ENCODE measurements at regions not wholly inside any gene's neighbourhood (a gene's known extent, or its start where the extent isn't known, plus 50 kb on each side); places are given as distances from the start of the nearest gene placed in this dataset.

- DNase-seq (no peak), ATAC-seq (replicated peaks in 1 of 4) (no peak)
- ChIA-PET CTCF (no interaction called here), POLR2A (no interaction called here)
- H3K27ac ChIP-seq (ENCODE audit: low read length) = no peak overlapping the region
- H3K9me3 ChIP-seq = no peaks in the 10 kb centered on the region
- no peaks in the 10 kb centered on the region for H3K4me1 ChIP-seq (ENCODE audit: control insufficient read depth in 1 of 2, extremely low read depth in 1 of 2, insufficient read depth in 2 of 2, low read length in 2 of 2)
- Mint-ChIP-seq H3K27me3 (peaks cover 0 to 9% of the 10 kb centered on the region in 2 donors), H3K27ac (no peak overlapping the region), H3K4me3 (no peak overlapping the region), H3K4me1 (no peaks in the 10 kb centered on the region), H3K9me3 (peaks cover 0 to 4% (median 0%) of the 10 kb centered on the region in 3 donors), H3K36me3 (no peaks in the 10 kb centered on the region)
- no peaks in the 10 kb centered on the region for H3K27me3 ChIP-seq (replicated peaks in 1 of 2; ENCODE audit: control insufficient read depth in 2 of 2, extremely low read depth in 1 of 2, insufficient read depth in 2 of 2, low read length in 1 of 2)
- no peak overlapping the region for H3K4me3 ChIP-seq (ENCODE audit: control insufficient read depth in 1 of 2, extremely low read depth in 1 of 2, low read length in 1 of 2)
- H3K36me3 ChIP-seq (ENCODE audit: control insufficient read depth in 2 of 2, extremely low read depth in 1 of 2, insufficient read depth in 1 of 2, low read length in 1 of 2) = no peaks in the 10 kb centered on the region
- no CpG with 5 or more reads among the region's 5 CpGs for WGBS (ENCODE audit: insufficient coverage)
Observed at GRCh38 chrX:140343226-140343868, 161.5 kb downstream of the SOX3 start.

- H3K9me3 ChIP-seq = no peaks in the 10 kb centered on the region
- Mint-ChIP-seq H3K4me3 (no peak overlapping the region), H3K9me3 (no peaks in the 10 kb centered on the region), H3K27me3 (peaks cover 0 to under 1% of the 10 kb centered on the region in 2 donors), H3K36me3 (no peaks in the 10 kb centered on the region), H3K27ac (no peak overlapping the region), H3K4me1 (no peaks in the 10 kb centered on the region)
- H3K27me3 ChIP-seq (replicated peaks in 1 of 2; ENCODE audit: control insufficient read depth in 2 of 2, extremely low read depth in 1 of 2, insufficient read depth in 2 of 2, low read length in 1 of 2) = no peaks in the 10 kb centered on the region
- no peaks in the 10 kb centered on the region for H3K4me1 ChIP-seq (ENCODE audit: control insufficient read depth in 1 of 2, extremely low read depth in 1 of 2, insufficient read depth in 2 of 2, low read length in 2 of 2)
- CTCF ChIA-PET = no interaction called here
- H3K27ac ChIP-seq (ENCODE audit: low read length) = no peak overlapping the region
- H3K36me3 ChIP-seq (ENCODE audit: control insufficient read depth in 2 of 2, extremely low read depth in 1 of 2, insufficient read depth in 1 of 2, low read length in 1 of 2) = no peaks in the 10 kb centered on the region
- WGBS (ENCODE audit: insufficient coverage) = 29% methylated on average over 1 of the region's 1 CpG
- DNase-seq = no peak
- H3K4me3 ChIP-seq (ENCODE audit: control insufficient read depth in 1 of 2, extremely low read depth in 1 of 2, low read length in 1 of 2) = no peak overlapping the region
- no peak for ATAC-seq (replicated peaks in 1 of 4)
- POLR2A ChIA-PET = no interaction called here
Observed at GRCh38 chrX:140342410-140342809, 162.5 kb downstream of the SOX3 start.

- ChIA-PET POLR2A (interaction anchor here in 1 of 2 donors (0.5 kb wide), 1 partner anchor 49 kb away, joined by 4 read pairs; no protein-coding TSS in a partner anchor), CTCF (no interaction called here)
- Histone ChIP-seq H3K27ac (ENCODE audit: low read length) (no peak overlapping the region), H3K9me3 (no peaks in the 10 kb centered on the region), H3K4me3 (ENCODE audit: control insufficient read depth in 1 of 2, extremely low read depth in 1 of 2, low read length in 1 of 2) (no peak overlapping the region), H3K4me1 (ENCODE audit: control insufficient read depth in 1 of 2, extremely low read depth in 1 of 2, insufficient read depth in 2 of 2, low read length in 2 of 2) (no peaks in the 10 kb centered on the region), H3K27me3 (replicated peaks in 1 of 2; ENCODE audit: control insufficient read depth in 2 of 2, extremely low read depth in 1 of 2, insufficient read depth in 2 of 2, low read length in 1 of 2) (no peaks in the 10 kb centered on the region), H3K36me3 (ENCODE audit: control insufficient read depth in 2 of 2, extremely low read depth in 1 of 2, insufficient read depth in 1 of 2, low read length in 1 of 2) (no peaks in the 10 kb centered on the region)
- Mint-ChIP-seq H3K27ac (no peak overlapping the region), H3K36me3 (no peaks in the 10 kb centered on the region), H3K27me3 (peaks cover 0 to 12% of the 10 kb centered on the region in 2 donors), H3K4me1 (no peaks in the 10 kb centered on the region), H3K4me3 (no peak overlapping the region), H3K9me3 (peaks cover 0 to 4% (median 0%) of the 10 kb centered on the region in 3 donors)
- DNase-seq (no peak), ATAC-seq (replicated peaks in 1 of 4) (no peak)
- no CpG with 5 or more reads among the region's 1 CpG for WGBS (ENCODE audit: insufficient coverage)
Observed at GRCh38 chrX:140337263-140337662, 167.6 kb downstream of the SOX3 start.

GRCh38 chrX:140318296-140318695 lies 186.6 kb downstream of the SOX3 start:
- no peaks in the 10 kb centered on the region for H3K9me3 ChIP-seq
- ATAC-seq (replicated peaks in 1 of 4) (no peak), DNase-seq (no peak)
- H3K27me3 ChIP-seq (replicated peaks in 1 of 2; ENCODE audit: control insufficient read depth in 2 of 2, extremely low read depth in 1 of 2, insufficient read depth in 2 of 2, low read length in 1 of 2) = no peaks in the 10 kb centered on the region
- H3K27ac ChIP-seq (ENCODE audit: low read length) = no peak overlapping the region
- CTCF ChIA-PET = no interaction called here
- Mint-ChIP-seq H3K4me3 (no peak overlapping the region), H3K9me3 (peaks cover 0 to 3% (median 0%) of the 10 kb centered on the region in 3 donors), H3K36me3 (no peaks in the 10 kb centered on the region), H3K27me3 (no peaks in the 10 kb centered on the region), H3K4me1 (no peaks in the 10 kb centered on the region), H3K27ac (no peak overlapping the region)
- H3K4me3 ChIP-seq (ENCODE audit: control insufficient read depth in 1 of 2, extremely low read depth in 1 of 2, low read length in 1 of 2) = no peak overlapping the region
- H3K4me1 ChIP-seq (ENCODE audit: control insufficient read depth in 1 of 2, extremely low read depth in 1 of 2, insufficient read depth in 2 of 2, low read length in 2 of 2) = no peaks in the 10 kb centered on the region
- H3K36me3 ChIP-seq (ENCODE audit: control insufficient read depth in 2 of 2, extremely low read depth in 1 of 2, insufficient read depth in 1 of 2, low read length in 1 of 2) = no peaks in the 10 kb centered on the region
- WGBS (ENCODE audit: insufficient coverage) = no CpG with 5 or more reads among the region's 4 CpGs
- POLR2A ChIA-PET = interaction anchor here in 1 of 2 donors (0.7 kb wide), 1 partner anchor 31 kb away, joined by 3 read pairs; no protein-coding TSS in a partner anchor

- no peak for DNase-seq
- Mint-ChIP-seq H3K36me3 (no peaks in the 10 kb centered on the region), H3K4me3 (no peak overlapping the region), H3K27ac (no peak overlapping the region), H3K9me3 (peaks cover 0 to 5% (median 3%) of the 10 kb centered on the region in 3 donors), H3K4me1 (no peaks in the 10 kb centered on the region), H3K27me3 (no peaks in the 10 kb centered on the region)
- Histone ChIP-seq H3K36me3 (ENCODE audit: control insufficient read depth in 2 of 2, extremely low read depth in 1 of 2, insufficient read depth in 1 of 2, low read length in 1 of 2) (no peaks in the 10 kb centered on the region), H3K9me3 (no peaks in the 10 kb centered on the region), H3K27me3 (replicated peaks in 1 of 2; ENCODE audit: control insufficient read depth in 2 of 2, extremely low read depth in 1 of 2, insufficient read depth in 2 of 2, low read length in 1 of 2) (no peaks in the 10 kb centered on the region), H3K4me3 (ENCODE audit: control insufficient read depth in 1 of 2, extremely low read depth in 1 of 2, low read length in 1 of 2) (no peak overlapping the region), H3K4me1 (ENCODE audit: control insufficient read depth in 1 of 2, extremely low read depth in 1 of 2, insufficient read depth in 2 of 2, low read length in 2 of 2) (no peaks in the 10 kb centered on the region), H3K27ac (ENCODE audit: low read length) (no peak overlapping the region)
- ATAC-seq (replicated peaks in 1 of 4) = no peak
- ChIA-PET CTCF (no interaction called here), POLR2A (no interaction called here)
- no CpG with 5 or more reads among the region's 2 CpGs for WGBS (ENCODE audit: insufficient coverage)
Observed at GRCh38 chrX:140317462-140317861, 187.4 kb downstream of the SOX3 start.

- no peak for ATAC-seq (replicated peaks in 1 of 4)
Observed at GRCh38 chrX:140298960-140299825, 205.7 kb downstream of the SOX3 start.

More at GRCh38 chrX:140298960-140299825, 205.7 kb downstream of the SOX3 start:
- 69% methylated on average over 4 of the region's 11 CpGs for WGBS (ENCODE audit: insufficient coverage)
- Mint-ChIP-seq H3K36me3 (no peaks in the 10 kb centered on the region), H3K9me3 (no peaks in the 10 kb centered on the region), H3K27me3 (peaks cover 0 to 20% of the 10 kb centered on the region in 2 donors), H3K4me1 (no peaks in the 10 kb centered on the region), H3K27ac (no peak overlapping the region), H3K4me3 (no peak overlapping the region)
- H3K27me3 ChIP-seq (replicated peaks in 1 of 2; ENCODE audit: control insufficient read depth in 2 of 2, extremely low read depth in 1 of 2, insufficient read depth in 2 of 2, low read length in 1 of 2) = no peaks in the 10 kb centered on the region
- no peak overlapping the region for H3K27ac ChIP-seq (ENCODE audit: low read length)
- DNase-seq = no peak
- no peaks in the 10 kb centered on the region for H3K36me3 ChIP-seq (ENCODE audit: control insufficient read depth in 2 of 2, extremely low read depth in 1 of 2, insufficient read depth in 1 of 2, low read length in 1 of 2)
- H3K4me3 ChIP-seq (ENCODE audit: control insufficient read depth in 1 of 2, extremely low read depth in 1 of 2, low read length in 1 of 2) = no peak overlapping the region
- POLR2A ChIA-PET = no interaction called here
- no peaks in the 10 kb centered on the region for H3K4me1 ChIP-seq (ENCODE audit: control insufficient read depth in 1 of 2, extremely low read depth in 1 of 2, insufficient read depth in 2 of 2, low read length in 2 of 2)
- CTCF ChIA-PET = no interaction called here
- H3K9me3 ChIP-seq = no peaks in the 10 kb centered on the region

Data from T-cell (primary cell).